GM23338 (cell line): ENCODE measurements at regions not wholly inside any gene's neighbourhood (a gene's known extent, or its start where the extent isn't known, plus 50 kb on each side); places are given as distances from the start of the nearest gene placed in this dataset.

Source experiments
- ATAC-seq: fragments of 200-7000 bp; cut with Tn5 transposase; 3 replicates; pipeline ENCODE4 v1.9.1; 2020
- DNase-seq: peaks from one replicate; pipeline ENCODE4 v3.0.0-alpha.2; 2015; ENCODE audit warnings: low spot score
- H2AFZ ChIP-seq: fragments of 200-600 bp; sonication (generic); 2 replicates; pipeline ENCODE4 v1.8.0; 2016; ENCODE audit warnings: antibody characterized with exemption, mild to moderate bottlenecking, moderate library complexity
- H3F3A ChIP-seq: fragments of 200-600 bp; sonication (generic); replicated peaks from 2 replicates; pipeline ENCODE4 v1.8.0; 2017; ENCODE audit warnings: antibody characterized with exemption, mixed run types, low read depth
- H3K27ac ChIP-seq: fragments of 200-600 bp; sonication (generic); 2 replicates; pipeline ENCODE4 v1.6.1; 2016; ENCODE audit warnings: low read depth
- H3K27me3 ChIP-seq: fragments of 200-600 bp; sonication (generic); 2 replicates; pipeline ENCODE4 v1.8.0; 2016; ENCODE audit warnings: mild to moderate bottlenecking, mixed run types, moderate library complexity; ENCODE audit not compliant: insufficient read depth
- H3K36me3 ChIP-seq: fragments of 200-600 bp; sonication (generic); 2 replicates; pipeline ENCODE4 v1.8.0; 2016; ENCODE audit warnings: mild to moderate bottlenecking; ENCODE audit not compliant: insufficient read depth
- H3K4me1 ChIP-seq: fragments of 200-600 bp; sonication (generic); 2 replicates; pipeline ENCODE4 v1.8.0; 2016; ENCODE audit warnings: mild to moderate bottlenecking, moderate library complexity; ENCODE audit not compliant: insufficient read depth
- H3K4me2 ChIP-seq: fragments of 200-600 bp; sonication (generic); 2 replicates; pipeline ENCODE4 v1.7.1; 2017; ENCODE audit warnings: mixed run types
- H3K4me3 ChIP-seq: fragments of 200-600 bp; sonication (generic); 2 replicates; pipeline ENCODE4 v1.6.1; 2016; ENCODE audit warnings: mixed run types
- H3K79me2 ChIP-seq: fragments of 200-600 bp; sonication (generic); replicated peaks from 2 replicates; pipeline ENCODE4 v1.8.0; 2017; ENCODE audit warnings: mild to moderate bottlenecking; ENCODE audit not compliant: insufficient read depth
- H3K9me2 ChIP-seq: fragments of 200-600 bp; sonication (generic); 2 replicates; pipeline ENCODE4 v1.8.0; 2017; ENCODE audit not compliant: insufficient read depth
- H4K20me1 ChIP-seq: fragments of 200-600 bp; sonication (generic); replicated peaks from 2 replicates; pipeline ENCODE4 v1.8.0; 2017; ENCODE audit warnings: mild to moderate bottlenecking; ENCODE audit not compliant: insufficient read depth
- H3K27ac Mint-ChIP-seq: 2 replicates; pipeline ENCODE4 v1.8.0; 2020; ENCODE audit warnings: inconsistent platforms, mild to moderate bottlenecking, moderate library complexity, mixed read lengths
- H3K27me3 Mint-ChIP-seq: 3 replicates; pipeline ENCODE4 v1.8.0; 2022; ENCODE audit warnings: low read depth, mild to moderate bottlenecking, moderate library complexity, mixed read lengths, inconsistent platforms; ENCODE audit not compliant: insufficient read depth, poor library complexity
- H3K36me3 Mint-ChIP-seq: 3 replicates; pipeline ENCODE4 v1.8.0; 2021; ENCODE audit warnings: low read depth, mild to moderate bottlenecking, inconsistent platforms, moderate library complexity, mixed read lengths
- H3K4me1 Mint-ChIP-seq: 3 replicates; pipeline ENCODE4 v1.8.0; 2020; ENCODE audit warnings: mild to moderate bottlenecking, inconsistent platforms, mixed read lengths
- H3K4me3 Mint-ChIP-seq: 3 replicates; pipeline ENCODE4 v1.8.0; 2021; ENCODE audit warnings: moderate library complexity, mild to moderate bottlenecking, inconsistent platforms, mixed read lengths
- H3K9me3 Mint-ChIP-seq: 3 replicates; pipeline ENCODE4 v1.8.0; 2020; ENCODE audit warnings: moderate library complexity, mild to moderate bottlenecking, inconsistent platforms, mixed read lengths
- CREB1 ChIP-seq: fragments of 250-450 bp; sonication (Bioruptor Pico); IDR thresholded peaks from 2 replicates; pipeline ENCODE4 v1.5.0; 2020; ENCODE audit warnings: low read depth, mild to moderate bottlenecking, moderate library complexity
- EZH2 ChIP-seq: fragments of 200-600 bp; sonication (generic); IDR thresholded peaks from one replicate; pipeline ENCODE4 v1.8.0; 2017; ENCODE audit warnings: antibody characterized with exemption, mild to moderate bottlenecking, low read depth; ENCODE audit not compliant: unreplicated experiment
- JUNB ChIP-seq: IDR thresholded peaks from one replicate; pipeline ENCODE4 v1.6.1; 2016; ENCODE audit warnings: antibody characterized with exemption; ENCODE audit not compliant: unreplicated experiment
- NANOG ChIP-seq: IDR thresholded peaks from 2 replicates; pipeline ENCODE4 v1.6.1; 2016; ENCODE audit warnings: antibody characterized with exemption, borderline replicate concordance
- POLR2AphosphoS5 ChIP-seq: IDR thresholded peaks from 2 replicates; pipeline ENCODE4 v1.6.1; 2016; ENCODE audit warnings: antibody characterized with exemption, low read depth
- STAT1 ChIP-seq: IDR thresholded peaks from one replicate; pipeline ENCODE4 v1.6.1; 2016; ENCODE audit warnings: antibody characterized with exemption; ENCODE audit not compliant: unreplicated experiment
- TF ChIP-seq, protein P1 (sequence below), 2 experiments: fragments of 200-600 bp in 1 of 2; sonication (generic) in 1 of 2; conservative IDR thresholded peaks; 2 replicates each; pipeline versions ENCODE4 v1.5.1 to v1.6.1; 2016 to 2017; ENCODE audit warnings: antibody characterized with exemption in 2 of 2, low read depth in 2 of 2, mild to moderate bottlenecking in 2 of 2, moderate library complexity in 1 of 2
- TF ChIP-seq, protein P2 (sequence below): IDR thresholded peaks from one replicate; pipeline ENCODE4 v1.6.1; 2018; ENCODE audit warnings: antibody characterized with exemption; ENCODE audit not compliant: unreplicated experiment

DNA sequence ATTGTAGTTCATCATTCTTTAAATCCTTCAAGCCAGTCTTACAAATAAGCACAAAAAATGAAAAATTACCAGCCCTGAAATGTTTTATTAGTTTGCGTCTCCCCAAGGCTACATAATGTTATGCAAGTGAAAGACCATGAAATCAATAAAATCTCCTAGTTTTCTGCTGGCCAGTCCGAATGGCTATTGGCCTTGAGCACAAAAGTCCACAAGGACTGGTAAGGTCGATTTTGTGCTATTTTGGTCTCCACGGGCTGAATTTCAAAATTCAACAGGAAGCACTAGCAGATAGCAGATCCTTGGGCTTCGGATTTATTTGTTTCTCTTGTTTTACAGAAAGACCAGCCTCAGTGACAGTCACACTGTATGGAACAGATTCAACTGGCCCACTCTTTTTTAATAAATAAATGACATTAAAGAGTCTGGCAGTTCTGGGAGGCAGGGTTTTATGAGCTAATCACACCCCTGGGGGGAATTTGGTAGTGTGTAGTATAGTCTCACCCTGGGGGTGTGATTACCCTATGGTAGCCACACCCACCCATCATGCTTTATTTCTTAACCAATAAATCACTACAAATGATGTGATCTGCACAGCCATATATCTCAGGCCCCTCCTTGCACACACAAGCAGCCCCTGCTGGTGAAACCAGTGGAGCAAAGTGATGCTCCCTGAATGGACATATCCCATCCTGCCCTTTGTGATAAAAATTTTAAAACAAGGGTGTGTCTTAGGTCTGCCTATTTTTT is 51.1 kb upstream of the TMEM33 start:
- peaks cover 7% of the 10 kb centered on the region; the same call in 1 of the 2 replicates for H3F3A ChIP-seq
- H3K36me3 ChIP-seq, result no peaks in the 10 kb centered on the region
- H3K79me2 ChIP-seq, result no peaks in the 10 kb centered on the region
- no peak overlapping the region for H2AFZ ChIP-seq
- H3K27me3 ChIP-seq, result peaks cover 86% of the 10 kb centered on the region
- H4K20me1 ChIP-seq, result peaks cover 13% of the 10 kb centered on the region
- no peak for ATAC-seq
- Mint-ChIP-seq H3K27me3 (peaks cover 54% of the 10 kb centered on the region), H3K9me3 (no peaks in the 10 kb centered on the region; the same call in 2 of the 3 replicates), H3K27ac (no peak overlapping the region), H3K4me3 (no peak overlapping the region), H3K36me3 (no peaks in the 10 kb centered on the region), H3K4me1 (peaks cover 20% of the 10 kb centered on the region)
- no peak overlapping the region for H3K4me3 ChIP-seq
- no peak overlapping the region for H3K27ac ChIP-seq
- no peaks in the 10 kb centered on the region for H3K9me2 ChIP-seq
- DNase-seq, result no peak
- no peak overlapping the region for H3K4me2 ChIP-seq
- peaks cover 20% of the 10 kb centered on the region for H3K4me1 ChIP-seq
- TF ChIP-seq, protein P1, sequence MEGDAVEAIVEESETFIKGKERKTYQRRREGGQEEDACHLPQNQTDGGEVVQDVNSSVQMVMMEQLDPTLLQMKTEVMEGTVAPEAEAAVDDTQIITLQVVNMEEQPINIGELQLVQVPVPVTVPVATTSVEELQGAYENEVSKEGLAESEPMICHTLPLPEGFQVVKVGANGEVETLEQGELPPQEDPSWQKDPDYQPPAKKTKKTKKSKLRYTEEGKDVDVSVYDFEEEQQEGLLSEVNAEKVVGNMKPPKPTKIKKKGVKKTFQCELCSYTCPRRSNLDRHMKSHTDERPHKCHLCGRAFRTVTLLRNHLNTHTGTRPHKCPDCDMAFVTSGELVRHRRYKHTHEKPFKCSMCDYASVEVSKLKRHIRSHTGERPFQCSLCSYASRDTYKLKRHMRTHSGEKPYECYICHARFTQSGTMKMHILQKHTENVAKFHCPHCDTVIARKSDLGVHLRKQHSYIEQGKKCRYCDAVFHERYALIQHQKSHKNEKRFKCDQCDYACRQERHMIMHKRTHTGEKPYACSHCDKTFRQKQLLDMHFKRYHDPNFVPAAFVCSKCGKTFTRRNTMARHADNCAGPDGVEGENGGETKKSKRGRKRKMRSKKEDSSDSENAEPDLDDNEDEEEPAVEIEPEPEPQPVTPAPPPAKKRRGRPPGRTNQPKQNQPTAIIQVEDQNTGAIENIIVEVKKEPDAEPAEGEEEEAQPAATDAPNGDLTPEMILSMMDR (conservative IDR thresholded peaks at IDR 0.05; ENCODE audit: low read depth in 2 of 2), result peak; percentile 13 to 19; a peak in 2 of 4 replicates
- no peak for TF ChIP-seq POLR2AphosphoS5

DNA sequence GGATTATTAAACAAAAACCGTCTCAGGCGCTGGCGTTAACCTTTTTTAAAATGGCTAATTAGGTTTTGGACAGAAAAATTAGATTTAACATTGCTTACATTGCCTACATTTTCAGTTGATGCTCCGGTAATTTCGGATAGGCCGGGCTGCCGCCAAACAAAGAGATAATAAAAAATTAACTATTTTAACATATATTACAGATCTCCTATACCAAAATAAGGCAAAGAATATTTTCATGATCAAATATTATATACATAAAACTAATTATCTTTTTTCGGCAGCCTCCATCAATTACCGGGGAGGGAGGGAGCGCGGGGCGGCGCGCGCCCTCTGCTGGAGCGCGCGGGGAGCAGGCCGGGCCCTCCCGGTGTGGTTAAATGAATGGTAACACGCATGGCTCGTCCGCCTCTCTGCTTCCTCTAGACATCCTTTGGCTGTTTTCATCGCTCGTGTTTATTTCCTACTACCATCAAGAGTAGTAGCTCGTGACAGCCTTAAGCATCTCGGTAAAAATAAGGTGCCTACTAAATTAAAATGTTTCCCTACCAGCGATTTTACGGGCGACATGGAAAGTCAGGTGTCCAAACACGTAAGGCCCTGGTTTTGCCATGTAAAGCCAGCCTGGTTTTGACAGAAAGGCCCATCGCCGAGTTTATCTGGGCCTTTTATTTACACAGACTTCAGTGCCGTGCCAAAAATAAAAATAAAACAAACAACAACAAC is 52.4 kb upstream of the TMEM33 start:
- Histone ChIP-seq H3K4me2 (peak overlapping the region; percentile 78), H3K27ac (no peak overlapping the region), H3K79me2 (no peaks in the 10 kb centered on the region), H3K27me3 (peaks cover 99% of the 10 kb centered on the region), H3K36me3 (no peaks in the 10 kb centered on the region), H3K4me1 (peaks cover 33% of the 10 kb centered on the region), H3K4me3 (peak overlapping the region; percentile 56), H3F3A (peaks cover 7% of the 10 kb centered on the region; the same call in 1 of the 2 replicates), H2AFZ (no peak overlapping the region), H3K9me2 (no peaks in the 10 kb centered on the region), H4K20me1 (peaks cover 15% of the 10 kb centered on the region)
- H3K9me3 Mint-ChIP-seq, result no peaks in the 10 kb centered on the region; the same call in 2 of the 3 replicates
- peak overlapping the region; percentile 57 for H3K4me3 Mint-ChIP-seq
- DNase-seq (peak; percentile 57), ATAC-seq (peak; percentile 48)
- no peaks in the 10 kb centered on the region for H3K36me3 Mint-ChIP-seq
- H3K4me1 Mint-ChIP-seq, result peaks cover 31% of the 10 kb centered on the region
- peaks cover 68% of the 10 kb centered on the region for H3K27me3 Mint-ChIP-seq
- no peak overlapping the region for H3K27ac Mint-ChIP-seq
- TF ChIP-seq NANOG (no peak), CREB1 (CRISPR knock-in tag) (no peak), EZH2 (peak; percentile 90), JUNB (no peak), STAT1 (no peak)
- TF ChIP-seq, protein P1 (conservative IDR thresholded peaks at IDR 0.05; ENCODE audit: low read depth in 2 of 2), result peak; percentile 78 to 93
- TF ChIP-seq, protein P2, sequence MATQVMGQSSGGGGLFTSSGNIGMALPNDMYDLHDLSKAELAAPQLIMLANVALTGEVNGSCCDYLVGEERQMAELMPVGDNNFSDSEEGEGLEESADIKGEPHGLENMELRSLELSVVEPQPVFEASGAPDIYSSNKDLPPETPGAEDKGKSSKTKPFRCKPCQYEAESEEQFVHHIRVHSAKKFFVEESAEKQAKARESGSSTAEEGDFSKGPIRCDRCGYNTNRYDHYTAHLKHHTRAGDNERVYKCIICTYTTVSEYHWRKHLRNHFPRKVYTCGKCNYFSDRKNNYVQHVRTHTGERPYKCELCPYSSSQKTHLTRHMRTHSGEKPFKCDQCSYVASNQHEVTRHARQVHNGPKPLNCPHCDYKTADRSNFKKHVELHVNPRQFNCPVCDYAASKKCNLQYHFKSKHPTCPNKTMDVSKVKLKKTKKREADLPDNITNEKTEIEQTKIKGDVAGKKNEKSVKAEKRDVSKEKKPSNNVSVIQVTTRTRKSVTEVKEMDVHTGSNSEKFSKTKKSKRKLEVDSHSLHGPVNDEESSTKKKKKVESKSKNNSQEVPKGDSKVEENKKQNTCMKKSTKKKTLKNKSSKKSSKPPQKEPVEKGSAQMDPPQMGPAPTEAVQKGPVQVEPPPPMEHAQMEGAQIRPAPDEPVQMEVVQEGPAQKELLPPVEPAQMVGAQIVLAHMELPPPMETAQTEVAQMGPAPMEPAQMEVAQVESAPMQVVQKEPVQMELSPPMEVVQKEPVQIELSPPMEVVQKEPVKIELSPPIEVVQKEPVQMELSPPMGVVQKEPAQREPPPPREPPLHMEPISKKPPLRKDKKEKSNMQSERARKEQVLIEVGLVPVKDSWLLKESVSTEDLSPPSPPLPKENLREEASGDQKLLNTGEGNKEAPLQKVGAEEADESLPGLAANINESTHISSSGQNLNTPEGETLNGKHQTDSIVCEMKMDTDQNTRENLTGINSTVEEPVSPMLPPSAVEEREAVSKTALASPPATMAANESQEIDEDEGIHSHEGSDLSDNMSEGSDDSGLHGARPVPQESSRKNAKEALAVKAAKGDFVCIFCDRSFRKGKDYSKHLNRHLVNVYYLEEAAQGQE, result no peak
